COR-L47 (cell line): ENCODE measurements at regions not wholly inside any gene's neighbourhood (a gene's known extent, or its start where the extent isn't known, plus 50 kb on each side); places are given as distances from the start of the nearest gene placed in this dataset.
"Not testable (repeated sequence)": the region's sequence is repeated elsewhere in the genome, so short reads cannot be mapped to it uniquely, and the experiment has no call there.

Experiments used
- DNase-seq: peaks from one replicate; lab custom pipeline; 2025; lab: John Stamatoyannopoulos, UW

DNA sequence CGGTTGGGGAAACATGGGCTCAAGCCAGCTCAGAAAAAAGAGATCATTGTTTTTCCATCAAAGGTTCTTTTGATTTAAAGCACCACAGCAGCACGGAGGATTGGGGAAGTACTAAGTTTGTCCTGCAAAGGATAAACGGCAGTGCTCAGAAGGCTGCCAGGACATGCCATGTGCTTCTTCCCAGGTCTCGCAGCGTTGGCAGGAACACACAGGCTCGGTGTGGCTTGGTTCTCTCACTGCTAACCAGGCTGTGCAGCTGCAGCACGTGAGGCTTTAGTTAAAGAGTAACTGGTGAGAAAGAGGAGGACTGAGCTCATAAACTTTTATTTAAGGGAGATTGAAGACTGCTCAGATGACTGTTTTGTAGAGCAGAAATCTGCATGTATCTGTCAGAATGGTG is 264.3 kb downstream of the TSN start:
- DNase-seq, result no peak

DNA sequence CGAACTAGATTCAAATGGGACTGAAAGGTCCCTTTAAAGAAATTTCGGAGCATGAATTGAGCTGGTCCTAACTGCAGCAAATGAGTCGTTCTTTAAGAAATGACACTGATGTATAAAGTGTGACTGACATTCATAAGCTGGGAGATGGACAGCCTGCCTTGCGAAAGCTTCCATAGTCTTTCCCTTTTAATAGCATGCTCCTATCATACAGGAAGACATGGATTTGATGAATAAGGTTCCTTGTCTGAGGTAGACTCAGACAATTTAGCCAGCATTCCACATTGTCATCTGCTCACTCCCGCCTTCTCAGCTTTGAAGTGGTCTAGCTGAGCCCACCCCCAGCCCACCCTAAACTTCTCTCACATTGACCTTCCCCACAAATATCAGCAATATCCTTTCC is 264.9 kb downstream of the TSN start:
- no peak for DNase-seq

DNA sequence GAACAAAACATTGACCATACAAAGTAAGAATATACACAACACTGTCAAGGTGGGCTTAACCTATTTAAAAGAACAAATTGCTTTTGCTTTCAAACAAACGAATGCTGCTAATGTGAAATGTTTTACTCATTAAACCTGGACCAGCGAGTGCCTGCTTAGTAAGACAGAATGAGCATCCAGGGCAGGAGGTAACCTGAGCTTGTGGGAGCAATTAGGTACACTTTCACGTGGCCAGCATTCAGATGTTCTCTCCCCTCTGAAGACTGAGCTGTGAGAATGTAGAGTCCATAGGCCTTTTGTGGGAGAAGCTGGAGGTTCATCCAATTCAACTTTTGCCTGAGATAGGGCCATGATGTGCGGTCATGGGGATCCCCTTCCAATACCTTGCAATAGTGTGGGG is 266.5 kb downstream of the TSN start:
- DNase-seq, result no peak

DNA sequence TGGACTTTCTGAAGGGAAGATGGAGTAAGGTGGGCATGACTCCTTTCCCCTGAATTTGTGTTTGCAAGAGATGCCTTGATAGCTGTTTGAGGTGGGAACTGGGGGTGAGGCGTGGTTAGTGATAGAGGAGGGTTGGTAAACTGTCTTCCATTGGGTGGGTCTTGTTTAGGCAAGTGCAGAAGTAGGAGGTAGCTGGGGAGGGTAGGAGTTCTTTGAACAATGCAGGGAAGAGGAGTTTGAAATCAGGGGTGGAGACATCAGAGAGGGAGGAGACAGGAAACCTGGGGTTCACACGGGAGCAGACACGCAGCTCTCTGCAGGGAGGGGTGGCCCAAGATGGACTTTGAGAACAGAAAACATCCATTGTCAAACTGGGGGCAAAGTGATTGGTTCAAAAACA is 267.1 kb downstream of the TSN start:
- DNase-seq, result no peak

DNA sequence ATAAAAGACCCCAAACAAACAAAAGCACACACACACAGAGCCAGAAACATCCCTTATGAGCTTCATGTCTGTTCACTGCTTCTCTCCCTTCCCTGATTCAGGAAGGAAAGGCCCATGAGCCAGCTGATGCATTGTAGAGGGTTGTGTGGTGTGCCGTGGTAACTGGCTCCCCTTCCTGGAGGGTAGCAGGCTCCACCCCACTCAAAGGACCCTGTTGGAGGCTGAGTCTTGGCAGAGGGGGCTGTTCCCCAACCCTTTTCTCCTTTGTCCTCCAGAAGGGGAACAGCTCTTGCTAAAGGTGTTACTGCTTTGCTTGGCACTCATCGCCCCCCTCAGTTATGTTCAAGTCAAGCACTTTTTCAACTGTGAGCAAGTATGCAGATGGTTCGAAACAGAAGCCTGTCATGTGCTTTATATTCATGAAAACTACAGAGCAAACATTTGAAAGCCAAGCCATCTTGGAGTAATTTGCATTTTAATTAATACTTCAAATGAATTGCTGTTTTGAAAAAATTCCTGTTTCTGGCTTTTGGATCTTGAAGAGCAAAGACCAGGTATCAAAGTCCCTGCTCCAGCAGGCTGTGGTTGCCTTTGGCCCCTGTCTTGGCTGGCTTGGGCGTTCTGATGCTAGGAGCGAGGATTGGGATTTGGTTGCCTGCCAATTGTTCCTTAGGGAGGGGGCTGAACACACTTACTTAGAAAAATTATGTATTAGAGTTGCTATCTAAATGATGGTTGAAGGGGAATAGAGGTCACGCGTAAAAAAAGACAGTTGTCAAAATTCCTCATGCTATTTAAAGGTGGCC is 267.8 kb downstream of the TSN start:
- DNase-seq, result no peak

DNA sequence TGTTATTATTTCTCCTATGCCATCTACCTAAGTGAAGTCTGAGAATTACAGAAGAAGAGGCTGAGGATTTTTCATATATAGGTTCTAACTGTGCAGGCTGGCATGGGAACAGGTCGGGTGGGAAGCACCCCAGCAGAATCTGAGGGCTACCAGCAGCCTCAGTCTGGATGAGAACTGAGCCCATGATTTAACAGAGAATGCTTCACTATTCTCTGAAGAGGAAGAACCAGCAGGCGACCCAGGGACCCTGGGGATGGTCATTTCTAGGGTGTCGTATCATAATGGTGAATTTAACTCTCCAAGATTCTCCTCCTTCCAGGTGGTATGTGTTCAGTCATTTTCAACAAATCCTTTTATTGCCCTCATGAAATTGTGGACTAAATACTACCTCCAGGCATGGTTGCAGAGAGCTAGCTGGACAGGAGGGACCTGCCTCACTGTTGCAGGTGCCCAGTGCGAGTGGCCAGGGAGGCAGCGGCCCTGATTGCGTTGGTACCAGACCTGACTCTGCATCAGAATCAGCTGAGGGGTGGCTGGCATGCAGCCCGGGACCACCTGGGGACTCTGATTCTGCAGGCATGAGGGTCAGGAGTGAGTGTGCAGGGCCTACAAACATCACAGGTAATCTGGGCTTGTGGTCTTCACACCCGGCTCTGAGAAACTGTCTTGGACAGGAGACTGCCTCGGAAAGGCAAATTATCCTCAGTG is 272.2 kb downstream of the TSN start:
- no peak for DNase-seq

DNA sequence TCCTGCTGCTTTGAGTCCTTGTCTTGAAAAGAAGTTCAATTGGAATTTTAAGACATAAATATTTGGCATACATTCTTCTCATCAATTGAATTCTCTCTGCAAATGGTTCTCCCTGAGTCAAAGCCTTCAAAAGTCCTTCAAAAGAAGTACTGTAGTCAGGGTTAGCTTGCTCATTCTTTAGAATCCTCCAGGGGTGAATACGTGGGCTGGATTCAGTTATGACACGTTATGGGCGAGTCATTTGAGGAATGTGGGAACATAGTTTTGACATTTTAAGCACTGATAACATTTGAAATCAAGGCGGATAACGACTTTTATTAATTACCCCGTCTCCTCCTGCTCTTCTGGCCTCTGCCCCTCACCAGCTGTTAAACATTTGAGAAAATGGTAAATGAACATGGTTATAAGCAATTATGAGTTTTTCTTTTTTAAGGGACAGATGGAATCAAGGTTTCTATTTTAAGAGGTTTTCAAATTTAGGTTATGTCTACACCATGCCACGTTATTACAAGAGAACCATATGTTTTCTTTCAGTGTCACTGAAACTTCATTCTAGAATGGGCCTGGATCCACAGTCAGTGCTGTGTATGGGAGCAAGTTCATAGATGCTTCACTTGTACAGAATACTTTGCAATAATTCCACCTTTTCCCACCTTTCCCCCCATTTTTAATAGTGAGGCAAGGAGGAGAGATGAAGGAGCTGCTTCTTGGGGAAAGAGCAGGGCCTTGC is 273.1 kb downstream of the TSN start:
- no peak for DNase-seq

DNA sequence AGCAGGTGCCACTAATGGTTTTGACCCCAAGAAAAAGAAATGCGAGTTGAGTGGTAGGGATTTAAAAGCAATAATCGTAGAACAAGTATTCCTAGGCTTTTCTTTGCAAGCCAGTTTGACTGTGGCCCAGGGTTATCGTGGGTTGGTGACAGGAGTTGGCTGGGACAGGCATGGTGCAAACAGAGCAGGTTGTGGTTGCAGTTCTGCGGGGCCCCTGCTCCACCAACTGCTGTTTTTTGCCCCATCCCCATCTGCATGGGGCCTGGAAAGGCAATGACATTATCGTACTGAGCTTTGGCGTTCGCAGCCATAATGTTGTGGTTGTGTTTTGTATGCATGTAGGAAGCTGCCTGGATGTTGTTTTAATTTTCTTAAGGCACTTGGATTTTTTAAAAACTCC is 274.0 kb downstream of the TSN start:
- no peak for DNase-seq

DNA sequence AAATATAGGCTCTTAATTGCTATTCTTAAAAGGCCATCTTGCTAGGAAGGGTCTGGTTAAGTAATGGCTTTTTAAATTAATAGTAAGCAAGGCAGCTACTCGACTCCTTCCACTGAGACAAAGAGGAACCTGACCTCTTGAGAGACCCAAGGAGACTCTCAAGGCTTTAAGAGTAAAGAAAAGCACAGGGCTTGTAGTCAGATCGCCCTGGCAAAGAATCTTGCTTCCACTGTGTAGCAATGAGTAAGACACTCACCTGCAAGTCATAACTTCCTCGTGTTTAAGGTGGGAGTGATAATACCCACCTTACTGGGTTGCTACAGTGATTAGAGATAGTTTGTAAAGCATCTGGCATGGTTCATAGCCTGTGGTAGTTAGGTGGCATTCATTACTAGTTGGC is 274.5 kb downstream of the TSN start:
- no peak for DNase-seq

DNA sequence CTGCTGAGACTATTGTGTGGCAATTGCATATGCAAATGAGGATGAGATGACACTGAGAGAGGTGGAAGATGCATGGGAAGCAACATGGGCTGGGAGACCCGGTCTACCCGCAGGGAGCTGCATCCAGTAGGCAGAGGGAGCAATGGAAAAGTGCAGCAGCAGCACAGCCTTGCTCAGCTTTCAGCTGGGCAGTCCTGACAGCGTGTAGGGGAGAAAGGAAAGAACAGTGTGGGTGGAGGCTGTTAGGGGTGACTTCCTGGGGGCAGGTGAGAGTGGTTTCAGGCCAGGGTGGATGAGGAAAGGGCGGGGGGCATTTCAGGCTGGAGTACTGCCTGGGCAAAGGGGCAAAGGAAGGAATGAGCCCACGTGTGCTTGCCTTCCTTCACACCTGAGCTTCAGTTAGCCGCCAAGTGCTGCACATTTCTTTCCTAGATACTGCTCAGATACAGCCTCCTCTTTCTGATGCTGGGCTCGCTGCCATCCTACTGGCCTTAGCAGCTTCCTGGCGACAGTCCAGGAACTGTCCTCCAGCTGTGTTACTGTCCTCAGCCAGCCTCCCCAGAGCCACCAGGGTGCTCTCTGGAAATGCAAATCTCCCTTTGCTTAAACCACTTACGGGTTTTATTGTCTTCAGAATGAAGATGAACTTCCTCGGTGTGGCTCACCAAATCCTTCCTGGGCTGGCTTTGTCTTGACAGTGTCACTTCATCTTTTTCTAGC is 276.3 kb downstream of the TSN start:
- DNase-seq, result peak; percentile 80

DNA sequence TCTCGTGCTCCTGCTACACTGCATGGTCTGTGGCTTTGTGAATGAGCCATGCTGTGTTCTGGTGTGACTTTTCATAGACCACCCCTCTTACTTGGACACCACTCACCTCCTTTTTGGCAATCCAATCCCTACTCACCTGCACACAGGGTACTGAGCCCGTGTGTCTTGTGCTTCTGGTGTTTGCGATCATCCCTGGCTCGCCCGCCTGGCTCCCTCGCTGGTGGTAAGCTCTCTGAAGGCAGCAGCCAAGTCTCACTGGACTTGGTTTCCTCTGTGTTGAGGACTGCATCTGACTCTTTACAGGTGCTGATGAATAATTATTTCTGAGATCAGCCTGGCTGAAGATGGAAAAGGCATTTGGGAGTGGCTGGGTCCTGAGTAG is 276.8 kb downstream of the TSN start:
- no peak for DNase-seq

DNA sequence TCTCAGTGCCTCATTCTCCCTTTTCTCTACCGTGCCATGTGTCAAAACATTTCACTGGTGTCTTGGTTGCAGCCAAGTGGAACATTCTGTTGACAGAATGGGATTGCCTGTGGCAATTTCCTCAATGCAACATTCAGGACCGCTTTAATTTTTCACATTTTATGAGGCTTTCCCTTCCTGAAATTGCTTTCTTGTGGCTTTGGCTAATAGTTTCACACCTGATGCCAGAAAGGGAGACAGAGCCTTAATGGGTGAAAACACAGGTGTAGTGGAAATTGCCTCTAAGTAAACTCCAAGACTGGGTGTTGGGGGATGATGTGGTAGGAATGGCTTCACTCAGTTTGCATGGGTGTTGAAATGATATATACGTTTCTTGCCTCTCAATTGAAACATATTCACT is 278.3 kb downstream of the TSN start:
- DNase-seq, result no peak

DNA sequence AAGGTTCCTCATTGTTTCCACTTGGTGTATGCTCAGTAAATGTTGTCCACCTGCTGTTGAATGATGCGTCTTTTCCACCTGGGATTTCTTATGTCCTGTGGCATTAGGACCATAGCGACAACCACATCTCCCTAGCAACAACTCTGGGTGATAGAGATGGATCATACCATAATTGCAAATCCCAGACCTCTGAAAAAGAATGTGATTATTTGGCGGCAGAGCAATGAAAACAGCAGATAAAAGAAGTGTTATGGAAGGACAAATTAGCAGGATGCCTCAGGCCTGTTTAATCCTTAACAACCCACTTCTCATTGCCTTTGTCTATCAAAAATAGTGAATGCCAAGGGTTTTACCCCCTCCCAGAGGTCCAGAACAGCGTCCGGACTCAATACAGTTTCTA is 278.9 kb downstream of the TSN start:
- DNase-seq, result peak; percentile 77

DNA sequence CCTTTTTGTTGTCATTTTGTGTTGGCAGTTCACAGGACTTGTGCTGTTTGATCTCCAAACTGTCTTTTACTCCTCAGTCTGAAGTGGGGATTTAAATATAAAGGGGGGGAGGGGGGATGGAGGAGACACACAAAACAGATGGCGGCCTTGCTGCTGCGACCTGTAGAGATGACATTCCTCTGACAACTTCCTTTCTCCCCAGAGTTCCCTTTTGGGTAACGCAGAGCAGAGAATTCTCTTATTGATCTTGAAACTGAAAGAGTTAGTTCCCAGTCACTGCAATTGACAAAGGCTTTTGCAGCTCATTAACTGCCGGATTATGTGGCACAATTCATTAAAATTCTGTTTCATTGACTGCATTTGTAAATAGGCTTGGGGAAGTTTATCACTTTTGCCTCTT is 279.3 kb downstream of the TSN start:
- no peak for DNase-seq

DNA sequence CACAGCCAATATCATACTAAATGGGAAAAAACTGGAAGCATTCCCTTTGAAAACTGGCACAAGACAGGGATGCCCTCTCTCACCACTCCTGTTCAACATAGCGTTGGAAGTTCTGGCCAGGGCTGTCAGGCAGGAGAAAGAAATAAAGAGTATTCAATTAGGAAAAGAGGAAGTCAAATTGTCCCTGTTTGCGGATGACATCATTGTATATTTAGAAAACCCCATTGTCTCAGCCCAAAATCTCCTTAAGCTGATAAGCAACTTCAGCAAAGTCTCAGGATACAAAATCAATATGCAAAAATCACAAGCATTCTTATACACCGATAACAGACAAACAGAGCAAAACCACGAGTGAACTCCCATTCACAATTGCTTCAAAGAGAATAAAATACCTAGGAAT is 283.4 kb downstream of the TSN start:
- not testable (repeated sequence) for DNase-seq

DNA sequence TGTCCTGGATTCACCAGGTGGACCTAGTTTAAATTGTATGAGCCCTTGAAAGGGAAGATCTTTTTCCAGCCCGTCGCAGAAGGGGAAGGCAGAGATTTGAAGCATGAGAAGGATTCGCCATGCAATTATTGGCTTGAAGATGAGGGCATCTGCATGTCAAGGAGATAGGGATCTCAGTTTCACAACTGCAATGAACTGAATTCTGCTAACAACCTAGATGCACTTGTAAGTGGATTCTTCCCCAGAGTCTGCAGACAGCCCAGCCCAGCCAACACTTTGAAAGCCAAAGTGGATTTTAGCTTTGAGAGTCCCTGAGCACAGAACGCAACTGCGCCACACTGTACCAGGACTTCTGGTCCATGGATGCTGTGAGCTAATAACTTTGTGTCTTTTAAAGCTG is 286.0 kb downstream of the TSN start:
- no peak for DNase-seq

DNA sequence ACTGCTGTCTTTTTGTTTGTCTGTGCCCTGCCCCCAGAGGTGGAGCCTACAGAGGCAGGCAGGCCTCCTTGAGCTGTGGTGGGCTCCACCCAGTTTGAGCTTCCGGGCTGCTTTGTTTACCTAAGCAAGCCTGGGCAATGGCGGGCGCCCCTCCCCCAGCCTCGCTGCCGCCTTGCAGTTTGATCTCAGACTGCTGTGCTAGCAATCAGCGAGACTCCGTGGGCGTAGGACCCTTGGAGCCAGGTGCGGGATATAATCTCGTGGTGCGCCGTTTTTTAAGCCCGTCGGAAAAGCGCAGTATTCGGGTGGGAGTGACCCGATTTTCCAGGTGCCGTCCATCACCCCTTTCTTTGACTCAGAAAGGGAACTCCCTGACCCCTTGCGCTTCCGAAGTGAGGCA is 296.2 kb downstream of the TSN start:
- not testable (repeated sequence) for DNase-seq

DNA sequence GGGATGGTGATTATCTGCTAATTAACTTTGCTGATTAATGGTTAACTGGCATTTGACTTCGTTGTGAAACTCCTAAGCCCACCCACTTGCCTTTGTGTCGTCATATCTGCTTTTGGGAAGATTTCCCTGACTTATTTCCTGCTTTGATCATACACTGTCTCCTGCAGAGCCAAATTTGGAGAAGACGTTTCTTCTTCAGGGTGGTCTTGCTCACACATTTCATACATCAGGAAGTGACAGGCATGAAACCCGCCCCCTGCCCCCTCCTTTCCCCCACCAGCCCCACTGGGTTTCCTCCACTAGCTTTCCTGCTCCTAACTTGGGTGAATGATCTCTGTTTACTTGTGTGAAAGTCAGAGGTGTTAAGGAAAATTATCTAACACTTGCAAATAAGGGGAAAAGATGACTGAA is 300.1 kb downstream of the TSN start:
- DNase-seq, result no peak

DNA sequence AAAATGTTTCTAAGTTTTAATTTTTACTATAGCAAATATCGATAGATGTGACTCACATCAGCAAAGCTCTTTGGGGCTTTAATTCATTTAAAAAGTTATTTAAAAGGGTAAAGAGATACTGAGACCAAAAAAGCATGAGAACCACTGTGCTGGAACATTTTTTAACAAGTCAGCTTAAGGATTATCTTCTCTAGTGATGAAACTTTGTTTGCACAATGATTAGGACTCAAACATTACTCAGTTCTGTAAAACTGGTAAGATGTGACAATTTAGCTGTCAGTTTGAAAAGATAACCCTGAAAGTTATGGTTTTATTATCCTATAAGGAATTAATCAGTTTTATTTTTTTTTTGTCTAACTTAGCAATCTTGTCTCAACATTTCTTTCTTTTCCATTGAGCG is 301.4 kb downstream of the TSN start:
- no peak for DNase-seq

DNA sequence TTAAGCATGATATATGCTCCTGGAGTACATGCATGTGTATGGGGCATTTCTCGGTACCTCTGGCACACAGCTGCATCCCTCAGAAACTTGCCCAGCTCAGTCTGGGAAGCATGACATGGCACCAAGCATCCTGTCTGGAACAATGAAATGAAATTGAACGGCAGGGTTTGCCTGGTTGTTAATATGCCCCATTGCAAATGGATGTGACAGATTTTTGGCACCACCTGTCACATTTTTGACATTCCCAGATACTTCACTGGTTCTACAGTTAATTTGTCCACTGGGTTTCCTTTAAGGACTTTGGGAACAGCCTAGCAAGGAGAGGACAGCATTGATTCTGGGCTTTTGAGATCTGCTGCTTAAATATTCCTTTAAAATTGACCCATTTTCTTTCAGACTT is 305.8 kb downstream of the TSN start:
- no peak for DNase-seq

DNA sequence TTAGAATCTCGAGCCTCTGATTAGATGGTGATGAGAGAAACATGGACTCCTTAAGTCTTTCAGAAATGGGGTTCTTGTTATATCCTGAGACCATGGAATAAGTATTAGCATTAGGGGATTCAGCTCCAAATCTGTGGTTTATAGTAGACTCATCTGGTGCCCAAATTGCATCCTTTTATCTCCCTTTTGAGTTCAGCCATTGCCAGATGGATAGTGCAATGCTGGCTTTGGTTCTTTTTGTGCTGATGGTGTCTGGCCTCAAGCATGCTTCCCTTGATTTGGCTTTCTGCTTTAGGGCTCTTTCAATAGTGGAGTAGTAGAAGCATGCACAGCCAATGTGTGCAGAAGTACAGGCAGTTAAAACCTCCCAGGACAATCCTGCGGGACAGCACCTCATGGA is 306.4 kb downstream of the TSN start:
- DNase-seq, result no peak

DNA sequence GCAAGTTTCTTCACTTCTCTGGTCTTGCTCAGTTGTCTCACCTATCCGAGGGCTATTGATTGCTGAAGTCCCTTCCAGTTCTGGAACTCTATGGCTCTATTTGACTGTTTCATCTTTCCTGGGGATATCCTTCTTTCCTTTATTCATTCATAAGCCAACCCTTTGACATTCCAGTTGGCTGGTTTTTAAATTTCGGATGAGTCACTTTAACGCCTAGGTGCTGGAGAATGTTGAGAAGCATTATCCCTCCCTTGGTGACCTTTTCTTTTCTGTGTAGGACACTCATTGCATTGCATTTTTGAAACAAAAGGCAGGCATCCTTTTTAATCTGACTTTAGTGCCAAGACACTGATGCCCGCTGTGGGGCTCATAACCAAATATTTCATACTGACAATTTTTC is 307.1 kb downstream of the TSN start:
- no peak for DNase-seq

DNA sequence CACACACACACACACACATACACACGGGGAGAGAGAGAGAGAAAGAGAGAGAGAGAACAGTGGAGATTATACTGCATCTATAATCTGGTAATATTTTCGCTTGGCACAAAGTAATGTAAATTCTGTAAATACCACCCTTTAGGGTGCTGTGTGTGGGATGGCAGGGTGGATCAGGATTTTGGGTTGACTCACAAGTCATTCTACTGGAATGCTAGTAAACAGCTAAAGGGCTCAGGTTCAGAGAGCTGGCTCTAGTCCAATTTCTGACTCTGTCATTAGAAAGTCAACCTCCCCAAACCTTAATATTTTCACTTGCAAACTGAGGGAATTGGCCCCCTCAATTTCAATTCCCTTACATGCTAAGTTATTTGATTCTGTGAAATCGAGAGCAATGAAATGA is 308.3 kb downstream of the TSN start:
- no peak for DNase-seq
